ENCODE measurements at regions not wholly inside any gene's neighbourhood (a gene's known extent, or its start where the extent isn't known, plus 50 kb on each side); places are given as distances from the start of the nearest gene placed in this dataset.

DNA sequence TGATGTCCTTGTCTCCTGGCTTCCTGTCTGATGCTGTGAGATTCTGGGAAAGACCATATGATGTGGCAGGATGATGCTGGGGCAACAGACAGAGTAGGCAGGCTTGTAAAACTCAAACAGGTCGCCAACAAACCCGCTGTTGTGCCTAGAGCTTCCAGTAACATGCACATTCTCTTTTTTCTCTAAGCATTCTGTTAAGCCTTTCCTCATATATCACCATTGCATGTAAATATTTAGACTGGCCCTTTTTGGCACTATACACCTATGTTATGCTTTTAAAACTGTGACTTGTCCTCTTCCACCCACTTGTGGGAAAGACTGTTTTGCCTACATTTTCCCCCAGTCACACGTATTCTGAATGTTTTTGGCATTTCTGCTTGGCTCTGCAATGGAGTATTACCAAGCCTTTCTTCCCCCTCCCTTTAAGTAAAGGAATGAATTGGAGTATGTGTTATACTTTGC is 250.4 kb upstream of the TANK start:
- 28 to 49% methylated on average over 3 of the region's 3 CpGs for WGBS, 2 donors
- H3K36me3 ChIP-seq (ENCODE audit: control insufficient read depth in 2 of 2, insufficient read depth in 2 of 2, low read length in 1 of 2) = no peaks in the 10 kb centered on the region
- no peak overlapping the region for H3K27ac ChIP-seq (ENCODE audit: low read depth in 2 of 2, low read length in 1 of 2)
- H3K27me3 ChIP-seq (ENCODE audit: control insufficient read depth in 1 of 2, insufficient read depth in 2 of 2, low read length in 2 of 2) = no peaks in the 10 kb centered on the region
- no peaks in the 10 kb centered on the region for H3K4me1 ChIP-seq (ENCODE audit: control insufficient read depth in 2 of 2, insufficient read depth in 2 of 2, low read length in 1 of 2)
- H3K4me3 ChIP-seq (ENCODE audit: low read depth in 1 of 2, low read length in 2 of 2) = no peak overlapping the region
- H3K9me3 ChIP-seq (ENCODE audit: control insufficient read depth in 2 of 2, insufficient read depth in 1 of 2, low read depth in 1 of 2, low read length in 1 of 2) = no peaks in the 10 kb centered on the region

DNA sequence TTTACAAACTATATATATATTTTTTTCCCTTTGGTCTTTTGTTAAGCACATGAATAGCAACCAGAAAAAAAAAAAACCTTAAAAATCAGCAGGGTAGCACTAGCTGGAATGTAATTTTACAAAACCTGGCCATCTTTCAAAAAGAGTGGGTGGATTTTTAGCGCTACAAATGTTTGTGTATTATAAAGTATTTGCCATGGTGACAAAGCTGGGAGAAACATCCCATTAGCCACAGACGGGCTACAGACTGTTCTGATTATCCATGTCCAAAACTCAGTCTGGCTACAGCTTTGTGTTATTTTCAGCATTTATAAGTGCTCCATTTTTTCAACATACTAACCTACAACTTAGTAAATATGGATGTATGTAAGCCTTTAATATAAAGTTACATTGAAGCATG is 249.5 kb upstream of the TANK start:
- no peaks in the 10 kb centered on the region for H3K36me3 ChIP-seq (ENCODE audit: control insufficient read depth in 2 of 2, insufficient read depth in 2 of 2, low read length in 1 of 2)
- 19 to 20% methylated on average over 2 of the region's 2 CpGs for WGBS, 2 donors
- H3K4me1 ChIP-seq (ENCODE audit: control insufficient read depth in 2 of 2, insufficient read depth in 2 of 2, low read length in 1 of 2) = no peaks in the 10 kb centered on the region
- H3K9me3 ChIP-seq (ENCODE audit: control insufficient read depth in 2 of 2, insufficient read depth in 1 of 2, low read depth in 1 of 2, low read length in 1 of 2) = no peaks in the 10 kb centered on the region
- H3K27me3 ChIP-seq (ENCODE audit: control insufficient read depth in 1 of 2, insufficient read depth in 2 of 2, low read length in 2 of 2) = no peaks in the 10 kb centered on the region
- H3K27ac ChIP-seq (ENCODE audit: low read depth in 2 of 2, low read length in 1 of 2) = no peak overlapping the region
- H3K4me3 ChIP-seq (ENCODE audit: low read depth in 1 of 2, low read length in 2 of 2) = no peak overlapping the region

DNA sequence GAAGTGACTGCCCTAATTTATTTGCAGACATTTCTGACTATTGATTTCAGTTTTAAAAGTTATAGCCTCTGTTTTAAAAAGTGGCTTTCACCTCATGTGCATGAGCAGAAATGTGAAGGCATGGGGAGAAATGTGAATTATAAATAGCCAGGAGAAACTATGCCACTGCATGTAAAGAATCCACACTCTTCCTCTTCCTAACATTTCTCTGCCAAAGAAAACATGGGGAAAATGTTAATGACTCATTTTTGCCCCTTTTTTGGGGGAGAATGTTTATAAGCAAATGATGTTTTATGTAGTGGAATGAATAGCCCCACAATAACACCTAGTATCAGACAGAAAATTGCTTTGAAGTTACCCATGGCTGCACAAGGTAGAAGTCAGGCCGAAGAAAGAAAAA is 249.0 kb upstream of the TANK start:
- H3K9me3 ChIP-seq (ENCODE audit: control insufficient read depth in 2 of 2, insufficient read depth in 1 of 2, low read depth in 1 of 2, low read length in 1 of 2) = no peaks in the 10 kb centered on the region
- no peak overlapping the region for H3K4me3 ChIP-seq (ENCODE audit: low read depth in 1 of 2, low read length in 2 of 2)
- WGBS, 2 donors = 79 to 83% methylated on average over 1 of the region's 1 CpG
- no peaks in the 10 kb centered on the region for H3K27me3 ChIP-seq (ENCODE audit: control insufficient read depth in 1 of 2, insufficient read depth in 2 of 2, low read length in 2 of 2)
- no peak overlapping the region for H3K27ac ChIP-seq (ENCODE audit: low read depth in 2 of 2, low read length in 1 of 2)
- H3K4me1 ChIP-seq (ENCODE audit: control insufficient read depth in 2 of 2, insufficient read depth in 2 of 2, low read length in 1 of 2) = no peaks in the 10 kb centered on the region
- H3K36me3 ChIP-seq (ENCODE audit: control insufficient read depth in 2 of 2, insufficient read depth in 2 of 2, low read length in 1 of 2) = no peaks in the 10 kb centered on the region

DNA sequence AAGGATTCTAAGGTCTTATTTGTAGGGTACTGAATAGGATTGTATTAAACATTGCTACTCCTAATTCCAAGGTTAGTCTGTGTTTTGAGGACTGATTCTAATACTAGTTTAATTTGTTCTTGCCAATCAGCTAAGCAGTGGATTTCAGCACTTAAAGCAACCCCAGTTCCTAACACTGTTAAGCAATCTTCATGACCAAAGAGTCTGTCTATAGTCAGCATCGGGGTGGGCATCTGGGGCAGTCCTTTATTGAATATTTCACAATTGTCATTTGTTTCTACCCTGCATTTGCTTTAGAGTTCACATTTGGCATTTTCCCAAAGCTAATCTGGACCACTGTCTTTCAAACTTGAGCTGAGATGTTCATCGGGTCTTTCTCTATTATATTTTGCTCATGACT is 248.0 kb upstream of the TANK start:
- Histone ChIP-seq H3K27ac (ENCODE audit: low read depth in 2 of 2, low read length in 1 of 2) (no peak overlapping the region), H3K4me3 (ENCODE audit: low read depth in 1 of 2, low read length in 2 of 2) (no peak overlapping the region), H3K4me1 (ENCODE audit: control insufficient read depth in 2 of 2, insufficient read depth in 2 of 2, low read length in 1 of 2) (no peaks in the 10 kb centered on the region), H3K27me3 (ENCODE audit: control insufficient read depth in 1 of 2, insufficient read depth in 2 of 2, low read length in 2 of 2) (no peaks in the 10 kb centered on the region), H3K9me3 (ENCODE audit: control insufficient read depth in 2 of 2, insufficient read depth in 1 of 2, low read depth in 1 of 2, low read length in 1 of 2) (no peaks in the 10 kb centered on the region), H3K36me3 (ENCODE audit: control insufficient read depth in 2 of 2, insufficient read depth in 2 of 2, low read length in 1 of 2) (no peaks in the 10 kb centered on the region)
- WGBS, 2 donors = 78% methylated on average over 2 of the region's 2 CpGs

DNA sequence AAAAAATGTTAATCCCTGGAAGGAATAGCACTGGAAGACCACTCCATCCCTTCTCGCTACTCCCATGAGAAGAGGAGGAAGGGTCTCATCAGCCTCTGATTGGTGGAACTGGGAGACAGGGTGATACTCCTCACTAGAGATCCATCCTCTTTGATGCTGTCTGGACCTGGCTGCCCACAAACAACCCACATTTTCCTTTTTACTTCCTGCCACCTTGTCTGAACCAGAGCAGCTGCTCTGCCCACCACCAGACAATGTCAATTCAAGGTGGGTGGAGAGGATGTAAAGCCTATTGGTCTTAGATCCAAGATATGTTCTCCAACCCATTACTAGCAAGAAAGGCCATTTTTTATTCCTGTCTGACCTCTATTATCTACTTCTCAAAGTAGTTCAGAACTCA is 246.9 kb upstream of the TANK start:
- no peaks in the 10 kb centered on the region for H3K9me3 ChIP-seq (ENCODE audit: control insufficient read depth in 2 of 2, insufficient read depth in 1 of 2, low read depth in 1 of 2, low read length in 1 of 2)
- no peak overlapping the region for H3K27ac ChIP-seq (ENCODE audit: low read depth in 2 of 2, low read length in 1 of 2)
- no peak overlapping the region for H3K4me3 ChIP-seq (ENCODE audit: low read depth in 1 of 2, low read length in 2 of 2)
- no peaks in the 10 kb centered on the region for H3K4me1 ChIP-seq (ENCODE audit: control insufficient read depth in 2 of 2, insufficient read depth in 2 of 2, low read length in 1 of 2)
- no peaks in the 10 kb centered on the region for H3K36me3 ChIP-seq (ENCODE audit: control insufficient read depth in 2 of 2, insufficient read depth in 2 of 2, low read length in 1 of 2)
- no peaks in the 10 kb centered on the region for H3K27me3 ChIP-seq (ENCODE audit: control insufficient read depth in 1 of 2, insufficient read depth in 2 of 2, low read length in 2 of 2)
- 94% methylated on average over 1 of the region's 1 CpG for WGBS, 2 donors

DNA sequence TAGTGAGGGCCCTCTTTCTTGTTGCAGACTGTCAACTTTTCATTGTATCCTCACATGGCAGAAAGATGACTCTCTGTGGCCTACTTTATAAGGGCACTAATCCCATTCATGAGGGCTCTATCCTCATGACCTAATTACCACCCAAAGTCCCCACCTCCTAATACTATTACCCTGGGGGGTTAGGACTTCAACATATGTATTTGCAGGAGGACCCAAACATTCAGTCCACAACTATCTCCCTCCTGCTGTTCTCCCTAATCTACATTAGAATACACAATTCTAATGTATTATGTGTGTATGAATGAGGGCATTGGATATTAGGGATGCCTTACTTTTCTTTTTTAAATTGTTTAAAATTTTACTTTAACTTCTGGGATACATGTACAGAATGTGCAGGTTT is 246.0 kb upstream of the TANK start:
- no peaks in the 10 kb centered on the region for H3K4me1 ChIP-seq (ENCODE audit: control insufficient read depth in 2 of 2, insufficient read depth in 2 of 2, low read length in 1 of 2)

DNA sequence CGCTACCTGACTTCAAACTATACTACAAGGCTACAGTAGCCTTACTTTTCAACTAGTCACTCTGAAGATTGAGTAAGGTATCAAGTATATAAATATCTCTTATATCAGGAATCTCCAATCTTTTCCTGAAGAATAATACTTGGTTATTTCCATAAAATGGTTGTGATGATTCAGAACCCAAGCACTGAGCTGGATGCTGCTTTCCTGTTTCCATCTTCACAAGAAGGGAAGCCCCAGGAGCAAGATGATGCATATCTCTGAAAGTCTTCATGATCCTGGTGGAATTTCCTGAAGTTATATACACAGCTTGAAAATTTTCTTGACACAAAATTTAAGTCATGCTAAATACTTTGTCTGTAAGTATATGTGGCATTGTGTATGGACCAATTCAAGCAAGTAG is 243.9 kb upstream of the TANK start:
- no peaks in the 10 kb centered on the region for H3K4me1 ChIP-seq (ENCODE audit: control insufficient read depth in 2 of 2, insufficient read depth in 2 of 2, low read length in 1 of 2)
- H3K4me3 ChIP-seq (ENCODE audit: low read depth in 1 of 2, low read length in 2 of 2) = no peak overlapping the region
- no peaks in the 10 kb centered on the region for H3K36me3 ChIP-seq (ENCODE audit: control insufficient read depth in 2 of 2, insufficient read depth in 2 of 2, low read length in 1 of 2)
- no peaks in the 10 kb centered on the region for H3K9me3 ChIP-seq (ENCODE audit: control insufficient read depth in 2 of 2, insufficient read depth in 1 of 2, low read depth in 1 of 2, low read length in 1 of 2)
- WGBS, 2 donors = 96 to 100% methylated on average over 1 of the region's 1 CpG
- H3K27ac ChIP-seq (ENCODE audit: low read depth in 2 of 2, low read length in 1 of 2) = no peak overlapping the region
- no peaks in the 10 kb centered on the region for H3K27me3 ChIP-seq (ENCODE audit: control insufficient read depth in 1 of 2, insufficient read depth in 2 of 2, low read length in 2 of 2)

More for the DNA sequence above, 246.0 kb upstream of the TANK start:
- no peak overlapping the region for H3K27ac ChIP-seq (ENCODE audit: low read depth in 2 of 2, low read length in 1 of 2)
- no peaks in the 10 kb centered on the region for H3K9me3 ChIP-seq (ENCODE audit: control insufficient read depth in 2 of 2, insufficient read depth in 1 of 2, low read depth in 1 of 2, low read length in 1 of 2)
- H3K36me3 ChIP-seq (ENCODE audit: control insufficient read depth in 2 of 2, insufficient read depth in 2 of 2, low read length in 1 of 2) = no peaks in the 10 kb centered on the region
- no peaks in the 10 kb centered on the region for H3K27me3 ChIP-seq (ENCODE audit: control insufficient read depth in 1 of 2, insufficient read depth in 2 of 2, low read length in 2 of 2)
- H3K4me3 ChIP-seq (ENCODE audit: low read depth in 1 of 2, low read length in 2 of 2) = no peak overlapping the region

DNA sequence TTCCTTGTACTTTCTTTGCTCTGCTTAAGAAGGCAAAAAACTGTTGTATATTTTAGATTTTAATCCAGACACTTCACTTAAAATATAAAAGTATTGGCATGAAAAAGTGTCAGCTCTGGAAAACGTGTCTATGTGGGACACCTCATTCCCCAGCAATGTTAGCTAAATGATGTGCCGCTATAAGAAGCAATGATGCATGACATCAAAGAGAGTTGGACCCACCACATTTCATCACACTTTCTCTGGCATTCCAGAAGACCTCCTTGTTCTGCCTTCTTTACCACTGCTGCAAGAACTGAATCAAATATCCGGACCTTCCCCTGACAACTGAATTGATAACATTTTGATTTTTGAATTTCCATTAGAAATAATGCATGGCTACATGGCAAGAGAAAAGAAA is 242.4 kb upstream of the TANK start:
- no peak overlapping the region for H3K27ac ChIP-seq (ENCODE audit: low read depth in 2 of 2, low read length in 1 of 2)
- no peaks in the 10 kb centered on the region for H3K36me3 ChIP-seq (ENCODE audit: control insufficient read depth in 2 of 2, insufficient read depth in 2 of 2, low read length in 1 of 2)
- H3K9me3 ChIP-seq (ENCODE audit: control insufficient read depth in 2 of 2, insufficient read depth in 1 of 2, low read depth in 1 of 2, low read length in 1 of 2) = no peaks in the 10 kb centered on the region
- 44 to 60% methylated on average over 3 of the region's 3 CpGs for WGBS, 2 donors
- H3K27me3 ChIP-seq (ENCODE audit: control insufficient read depth in 1 of 2, insufficient read depth in 2 of 2, low read length in 2 of 2) = no peaks in the 10 kb centered on the region
- H3K4me3 ChIP-seq (ENCODE audit: low read depth in 1 of 2, low read length in 2 of 2) = no peak overlapping the region
- H3K4me1 ChIP-seq (ENCODE audit: control insufficient read depth in 2 of 2, insufficient read depth in 2 of 2, low read length in 1 of 2) = no peaks in the 10 kb centered on the region

DNA sequence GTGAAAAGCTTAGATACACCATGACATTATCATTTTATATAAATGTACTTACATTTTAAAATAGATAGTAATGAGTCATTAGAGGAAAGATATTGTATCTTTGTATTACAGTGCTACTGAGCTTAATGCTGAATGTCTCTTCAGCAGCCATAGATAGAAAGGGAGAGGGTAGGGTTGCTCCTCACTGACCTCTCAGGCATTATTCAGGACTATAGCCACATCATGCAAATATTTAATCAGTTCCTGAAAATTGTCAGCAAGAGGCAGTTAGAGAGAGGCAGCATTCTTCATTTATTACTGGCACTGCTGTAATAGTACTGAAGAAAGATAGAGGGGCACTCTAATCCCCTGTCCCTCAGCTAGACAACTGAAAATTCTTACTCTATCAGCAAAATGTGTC is 242.0 kb upstream of the TANK start:
- H3K27ac ChIP-seq (ENCODE audit: low read depth in 2 of 2, low read length in 1 of 2) = no peak overlapping the region
- no peaks in the 10 kb centered on the region for H3K27me3 ChIP-seq (ENCODE audit: control insufficient read depth in 1 of 2, insufficient read depth in 2 of 2, low read length in 2 of 2)
- H3K9me3 ChIP-seq (ENCODE audit: control insufficient read depth in 2 of 2, insufficient read depth in 1 of 2, low read depth in 1 of 2, low read length in 1 of 2) = no peaks in the 10 kb centered on the region
- no peak overlapping the region for H3K4me3 ChIP-seq (ENCODE audit: low read depth in 1 of 2, low read length in 2 of 2)
- no peaks in the 10 kb centered on the region for H3K4me1 ChIP-seq (ENCODE audit: control insufficient read depth in 2 of 2, insufficient read depth in 2 of 2, low read length in 1 of 2)
- no peaks in the 10 kb centered on the region for H3K36me3 ChIP-seq (ENCODE audit: control insufficient read depth in 2 of 2, insufficient read depth in 2 of 2, low read length in 1 of 2)

DNA sequence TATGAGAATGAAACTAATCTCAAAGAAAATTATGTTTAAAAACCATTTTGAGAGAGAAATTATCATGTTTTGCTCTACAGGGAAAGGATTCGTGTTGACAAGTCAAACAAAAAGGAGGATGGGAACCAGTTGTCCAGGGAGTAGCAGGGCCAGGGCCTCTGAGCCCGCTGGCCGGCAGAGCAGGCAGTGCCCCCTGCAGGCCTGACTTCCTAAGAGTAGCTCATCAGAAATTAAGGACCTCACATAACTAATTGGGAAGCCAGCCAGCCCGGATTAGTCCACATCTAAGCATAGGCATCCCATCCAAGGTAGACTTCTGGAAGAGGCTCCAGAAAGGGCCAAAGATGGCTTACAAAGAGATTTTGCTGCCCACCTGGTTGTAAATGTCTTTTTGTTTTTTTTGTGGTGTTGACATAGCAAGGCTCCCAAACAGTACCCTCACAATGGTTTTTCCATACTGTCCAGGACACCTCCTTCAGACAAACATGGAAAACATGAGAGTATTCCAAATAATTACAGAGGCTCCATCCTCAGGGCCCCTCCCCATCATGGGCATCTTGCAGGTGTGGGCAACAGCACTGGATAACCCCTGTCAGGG is 241.2 kb upstream of the TANK start:
- WGBS, 2 donors = 40 to 54% methylated on average over 4 of the region's 4 CpGs
- no peaks in the 10 kb centered on the region for H3K9me3 ChIP-seq (ENCODE audit: control insufficient read depth in 2 of 2, insufficient read depth in 1 of 2, low read depth in 1 of 2, low read length in 1 of 2)
- H3K27me3 ChIP-seq (ENCODE audit: control insufficient read depth in 1 of 2, insufficient read depth in 2 of 2, low read length in 2 of 2) = no peaks in the 10 kb centered on the region
- H3K4me1 ChIP-seq (ENCODE audit: control insufficient read depth in 2 of 2, insufficient read depth in 2 of 2, low read length in 1 of 2) = no peaks in the 10 kb centered on the region
- H3K4me3 ChIP-seq (ENCODE audit: low read depth in 1 of 2, low read length in 2 of 2) = no peak overlapping the region
- no peak overlapping the region for H3K27ac ChIP-seq (ENCODE audit: low read depth in 2 of 2, low read length in 1 of 2)
- no peaks in the 10 kb centered on the region for H3K36me3 ChIP-seq (ENCODE audit: control insufficient read depth in 2 of 2, insufficient read depth in 2 of 2, low read length in 1 of 2)

Measured in esophagus (tissue), 2 donors.